PC-9 (cell line): ENCODE measurements at regions not wholly inside any gene's neighbourhood (a gene's known extent, or its start where the extent isn't known, plus 50 kb on each side); places are given as distances from the start of the nearest gene placed in this dataset.

Source experiments
- BruUV-seq: library from RNA; stranded (reverse); fragments of 400-500 nt; replicated peaks from 2 replicates; lab custom pipeline; 2021; lab: Mats Ljungman, UMichigan
- CTCF ChIA-PET: fragments of 300-600 bp; sonication (Branson Sonifier 250); formaldehyde crosslinking; loops from one replicate; lab custom pipeline; 2022; ENCODE audit warnings: antibody characterized with exemption; lab: Charles Lee
- POLR2A ChIA-PET: fragments of 300-600 bp; sonication (Branson Sonifier 250); formaldehyde crosslinking; loops from one replicate; lab custom pipeline; 2022; ENCODE audit warnings: antibody characterized with exemption; ENCODE audit not compliant: unreplicated experiment; lab: Charles Lee
- DNase-seq, 2 experiments: peaks; one replicate each; pipeline versions ENCODE4 v3.0.0 to v3.0.0-alpha.2; 2015 to 2022; ENCODE audit warnings: mixed read lengths in 1 of 2
- H2AFZ ChIP-seq: fragments of 200-600 bp; sonication (generic); 2 replicates; pipeline ENCODE4 v1.8.1; 2017; ENCODE audit warnings: antibody characterized with exemption
- H3F3A ChIP-seq: fragments of 200-600 bp; sonication (generic); 2 replicates; pipeline ENCODE4 v1.8.1; 2017; ENCODE audit warnings: antibody characterized with exemption, mild to moderate bottlenecking, low read depth; ENCODE audit not compliant: insufficient read depth
- H3K27ac ChIP-seq: fragments of 200-600 bp; sonication (generic); 2 replicates; pipeline ENCODE4 v1.6.1; 2016; ENCODE audit warnings: mixed run types
- H3K27me3 ChIP-seq: fragments of 200-600 bp; sonication (generic); 2 replicates; pipeline ENCODE4 v1.6.1; 2016; ENCODE audit warnings: low read depth, mixed run types; ENCODE audit not compliant: insufficient read depth
- H3K36me3 ChIP-seq: fragments of 200-600 bp; sonication (generic); 2 replicates; pipeline ENCODE4 v1.6.1; 2016; ENCODE audit warnings: low read depth, mixed run types
- H3K4me1 ChIP-seq: fragments of 200-600 bp; sonication (generic); replicated peaks from 2 replicates; pipeline ENCODE4 v1.6.1; 2016; ENCODE audit warnings: mixed run types; ENCODE audit not compliant: insufficient read depth
- H3K4me2 ChIP-seq: fragments of 200-600 bp; sonication (generic); 2 replicates; pipeline ENCODE4 v1.6.1; 2017; ENCODE audit warnings: mixed run types
- H3K4me3 ChIP-seq: fragments of 200-600 bp; sonication (generic); 2 replicates; pipeline ENCODE4 v1.6.1; 2016; ENCODE audit warnings: mixed run types
- H3K79me2 ChIP-seq: fragments of 200-600 bp; sonication (generic); 2 replicates; pipeline ENCODE4 v1.6.1; 2017; ENCODE audit warnings: low read depth, mixed run types
- H3K9me2 ChIP-seq: fragments of 200-600 bp; sonication (generic); 2 replicates; pipeline ENCODE4 v1.8.1; 2017; ENCODE audit warnings: mild to moderate bottlenecking; ENCODE audit not compliant: insufficient read depth
- H3K9me3 ChIP-seq: fragments of 200-600 bp; sonication (generic); 2 replicates; pipeline ENCODE4 v1.8.1; 2016; ENCODE audit warnings: low read depth; ENCODE audit not compliant: insufficient read depth
- H4K20me1 ChIP-seq: fragments of 200-600 bp; sonication (generic); 2 replicates; pipeline ENCODE4 v1.8.1; 2017; ENCODE audit not compliant: insufficient read depth
- CTCF ChIP-seq: fragments of 200-600 bp; sonication (generic); conservative IDR thresholded peaks from 2 replicates; pipeline ENCODE4 v1.6.1; 2017; ENCODE audit warnings: mixed run types, antibody characterized with exemption, mild to moderate bottlenecking, moderate library complexity
- EZH2 ChIP-seq: fragments of 200-600 bp; sonication (generic); IDR thresholded peaks from 2 replicates; pipeline ENCODE4 v1.8.0; 2017; ENCODE audit warnings: antibody characterized with exemption, low read depth
- intact Hi-C: fragments of 100-400 bp; cut with micrococcal nuclease; formaldehyde crosslinking; loops from one replicate; pipeline ENCODE4 v1.10.0; 2022; ENCODE audit not compliant: unreplicated experiment

GRCh38 chr6:97459986-97460385 lies 177.0 kb upstream of the MMS22L start:
- DNase-seq: no peak
- Histone ChIP-seq H3K4me2 (no peak overlapping the region), H3K4me1 (no peaks in the 10 kb centered on the region), H3K27ac (no peak overlapping the region), H3K79me2 (no peaks in the 10 kb centered on the region), H3K27me3 (no peaks in the 10 kb centered on the region), H4K20me1 (no peaks in the 10 kb centered on the region), H2AFZ (no peak overlapping the region), H3K4me3 (no peak overlapping the region), H3F3A (no peaks in the 10 kb centered on the region), H3K9me3 (no peaks in the 10 kb centered on the region), H3K36me3 (no peaks in the 10 kb centered on the region), H3K9me2 (no peaks in the 10 kb centered on the region)
- intact Hi-C loops: no loop called here
- BruUV-seq: no TSS peak
- CTCF ChIA-PET: no interaction called here
- TF ChIP-seq EZH2 (no peak), CTCF (no peak)
- POLR2A ChIA-PET: no interaction called here

GRCh38 chr6:97460394-97461080 lies 177.5 kb upstream of the MMS22L start:
- Histone ChIP-seq H3F3A (no peaks in the 10 kb centered on the region), H3K27me3 (no peaks in the 10 kb centered on the region), H4K20me1 (no peaks in the 10 kb centered on the region), H3K36me3 (no peaks in the 10 kb centered on the region), H2AFZ (no peak overlapping the region), H3K4me1 (no peaks in the 10 kb centered on the region), H3K4me2 (no peak overlapping the region), H3K27ac (no peak overlapping the region), H3K9me3 (no peaks in the 10 kb centered on the region), H3K4me3 (no peak overlapping the region), H3K9me2 (no peaks in the 10 kb centered on the region), H3K79me2 (no peaks in the 10 kb centered on the region)
- TF ChIP-seq EZH2 (no peak), CTCF (no peak)
- no peak for DNase-seq
- ChIA-PET POLR2A (no interaction called here), CTCF (no interaction called here)
- no TSS peak for BruUV-seq
- intact Hi-C loops: no loop called here

- no TSS peak for BruUV-seq
- POLR2A ChIA-PET: no interaction called here
- H3K9me3 ChIP-seq: no peaks in the 10 kb centered on the region
These were observed 178.2 kb upstream of the MMS22L start for GRCh38 chr6:97461218-97461617.

More at GRCh38 chr6:97461218-97461617, 178.2 kb upstream of the MMS22L start:
- H3K4me1 ChIP-seq: no peaks in the 10 kb centered on the region
- intact Hi-C loops: no loop called here
- no peaks in the 10 kb centered on the region for H4K20me1 ChIP-seq
- no peak overlapping the region for H2AFZ ChIP-seq
- H3K27me3 ChIP-seq: no peaks in the 10 kb centered on the region
- no peak for DNase-seq
- no peak overlapping the region for H3K4me3 ChIP-seq
- no peaks in the 10 kb centered on the region for H3K36me3 ChIP-seq
- no peaks in the 10 kb centered on the region for H3K9me2 ChIP-seq
- TF ChIP-seq CTCF: no peak
- H3K27ac ChIP-seq: no peak overlapping the region
- CTCF ChIA-PET: no interaction called here
- H3K79me2 ChIP-seq: no peaks in the 10 kb centered on the region
- H3F3A ChIP-seq: no peaks in the 10 kb centered on the region
- no peak overlapping the region for H3K4me2 ChIP-seq
